GM21528 (cell line): ENCODE measurements at regions not wholly inside any gene's neighbourhood (a gene's known extent, or its start where the extent isn't known, plus 50 kb on each side); places are given as distances from the start of the nearest gene placed in this dataset.

Experiments
- ATAC-seq: cut with Tn5 transposase; IDR thresholded peaks from one replicate; pipeline ENCODE4 v1.9.1; 2021; ENCODE audit warnings: mild to moderate bottlenecking, moderate library complexity; ENCODE audit not compliant: unreplicated experiment, low FRiP score

- no peak for ATAC-seq
Observed at GRCh38 chr20:11064946-11065345, 391.1 kb upstream of the JAG1 start.

- ATAC-seq = no peak
Observed at GRCh38 chr20:11067359-11067758, 393.6 kb upstream of the JAG1 start.

- no peak for ATAC-seq
Observed at GRCh38 chr20:11072982-11073381, 399.2 kb upstream of the JAG1 start.

GRCh38 chr20:11076434-11077105 lies 402.8 kb upstream of the JAG1 start:
- no peak for ATAC-seq

- no peak for ATAC-seq
Observed at GRCh38 chr20:11077226-11077625, 403.4 kb upstream of the JAG1 start.

GRCh38 chr20:11080010-11080409 lies 406.2 kb upstream of the JAG1 start:
- no peak for ATAC-seq

- no peak for ATAC-seq
Observed at GRCh38 chr20:11080781-11081377, 407.1 kb upstream of the JAG1 start.

GRCh38 chr20:11083841-11084240 lies 410.0 kb upstream of the JAG1 start:
- no peak for ATAC-seq

GRCh38 chr20:11084508-11084907 lies 410.7 kb upstream of the JAG1 start:
- no peak for ATAC-seq

- ATAC-seq = no peak
Observed at GRCh38 chr20:11086970-11087369, 413.2 kb upstream of the JAG1 start.

GRCh38 chr20:11090751-11091150 lies 417.0 kb upstream of the JAG1 start:
- no peak for ATAC-seq

GRCh38 chr20:11091511-11091910 lies 417.7 kb upstream of the JAG1 start:
- ATAC-seq = no peak

GRCh38 chr20:11092151-11092550 lies 418.4 kb upstream of the JAG1 start:
- ATAC-seq = no peak

- ATAC-seq = no peak
Observed at GRCh38 chr20:11094196-11094595, 420.4 kb upstream of the JAG1 start.

GRCh38 chr20:11094711-11095110 lies 420.9 kb upstream of the JAG1 start:
- no peak for ATAC-seq

GRCh38 chr20:11098888-11099287 lies 425.1 kb upstream of the JAG1 start:
- ATAC-seq = no peak

GRCh38 chr20:11101243-11101642 lies 427.4 kb upstream of the JAG1 start:
- ATAC-seq = no peak

- no peak for ATAC-seq
Observed at GRCh38 chr20:11101696-11102095, 427.9 kb upstream of the JAG1 start.

- ATAC-seq = no peak
Observed at GRCh38 chr20:11103866-11104265, 430.1 kb upstream of the JAG1 start.

GRCh38 chr20:11108102-11108810 lies 434.5 kb upstream of the JAG1 start:
- ATAC-seq = no peak

- ATAC-seq = no peak
Observed at GRCh38 chr20:11110535-11110934, 436.7 kb upstream of the JAG1 start.

GRCh38 chr20:11111191-11111590 lies 437.4 kb upstream of the JAG1 start:
- no peak for ATAC-seq
